Endothelial cell of umbilical vein (primary cell): ENCODE measurements at regions not wholly inside any gene's neighbourhood (a gene's known extent, or its start where the extent isn't known, plus 50 kb on each side); places are given as distances from the start of the nearest gene placed in this dataset.

Source experiments
- CTCF ChIP-seq, 2 donors: IDR thresholded peaks; 1 replicate in 1 of 2; 2 replicates in 1 of 2; pipeline ENCODE4 v1.5.1; 2011; ENCODE audit warnings: low read length in 2 of 2, mild to moderate bottlenecking in 2 of 2, moderate library complexity in 2 of 2, control low read depth in 1 of 2, inconsistent platforms in 1 of 2, low read depth in 1 of 2; ENCODE audit not compliant: insufficient read depth in 1 of 2; ENCODE audit errors: extremely low read depth in 1 of 2
- EZH2 ChIP-seq: IDR thresholded peaks from 2 replicates; pipeline ENCODE4 v1.6.1; 2012; ENCODE audit warnings: borderline replicate concordance, low read depth, mild to moderate bottlenecking, moderate library complexity, low read length, inconsistent platforms; ENCODE audit not compliant: severe bottlenecking
- GATA2 ChIP-seq: IDR thresholded peaks from 2 replicates; pipeline ENCODE4 v1.7.0; 2011; ENCODE audit warnings: low read depth, mild to moderate bottlenecking, moderate library complexity, mixed read lengths, low read length; ENCODE audit not compliant: insufficient read length, insufficient read depth
- JUN ChIP-seq: IDR thresholded peaks from 2 replicates; pipeline ENCODE4 v1.6.1; 2011; ENCODE audit warnings: borderline replicate concordance, low read depth; ENCODE audit not compliant: insufficient read length, insufficient read depth
- POLR2A ChIP-seq: IDR thresholded peaks from 2 replicates; pipeline ENCODE4 v1.6.1; 2012; ENCODE audit warnings: low read depth, mild to moderate bottlenecking, control low read depth, low read length
- POLR2AphosphoS5 ChIP-seq: IDR thresholded peaks from 2 replicates; pipeline ENCODE4 v1.6.1; 2012; ENCODE audit warnings: low read depth, mild to moderate bottlenecking, control low read depth, low read length, moderate library complexity; ENCODE audit not compliant: insufficient read depth

GRCh38 chr5:53180991-53181390, 71.4 kb upstream of the MOCS2 start:
- TF ChIP-seq JUN (no peak), GATA2 (no peak), CTCF (IDR thresholded peaks at IDR 0.05; ENCODE audit: extremely low read depth in 1 of 2, insufficient read depth in 1 of 2, low read depth in 1 of 2, low read length in 2 of 2) (no peak), POLR2A (no peak), EZH2 (no peak), POLR2AphosphoS5 (no peak)
